Liver (tissue), 8 donors: ENCODE measurements at regions not wholly inside any gene's neighbourhood (a gene's known extent, or its start where the extent isn't known, plus 50 kb on each side); places are given as distances from the start of the nearest gene placed in this dataset.

Source experiments
- DNase-seq: peaks from one replicate; pipeline ENCODE4 v3.0.0-alpha.2; 2017; ENCODE audit warnings: low spot score
- H3K27ac ChIP-seq, 2 donors: one replicate each; pipeline ENCODE4 v1.7.0; 2013; ENCODE audit warnings: inconsistent platforms in 2 of 2, low read length in 2 of 2, control low read depth in 1 of 2, low read depth in 1 of 2, mild to moderate bottlenecking in 1 of 2
- H3K27me3 ChIP-seq, 4 donors: one replicate each; pipeline versions ENCODE4 v1.6.1 to v1.7.0; 2013; ENCODE audit warnings: low read length in 3 of 4, inconsistent platforms in 1 of 4, mild to moderate bottlenecking in 1 of 4, moderate library complexity in 1 of 4; ENCODE audit not compliant: control insufficient read depth in 4 of 4, insufficient read depth in 4 of 4
- H3K36me3 ChIP-seq, 4 donors: one replicate each; pipeline versions ENCODE4 v1.6.1 to v1.7.0; 2013; ENCODE audit warnings: low read length in 3 of 4, mild to moderate bottlenecking in 3 of 4, low read depth in 1 of 4, moderate library complexity in 1 of 4; ENCODE audit not compliant: control insufficient read depth in 4 of 4, insufficient read depth in 3 of 4
- H3K4me1 ChIP-seq, 4 donors: one replicate each; pipeline versions ENCODE4 v1.6.1 to v1.7.0; 2013; ENCODE audit warnings: low read length in 3 of 4, mild to moderate bottlenecking in 3 of 4, moderate library complexity in 1 of 4; ENCODE audit not compliant: control insufficient read depth in 4 of 4, insufficient read depth in 4 of 4
- H3K4me3 ChIP-seq, 3 donors: one replicate each; pipeline versions ENCODE4 v1.6.1 to v1.7.0; 2013; ENCODE audit warnings: low read length in 3 of 3, control low read depth in 1 of 3, low read depth in 1 of 3, mild to moderate bottlenecking in 1 of 3
- H3K9ac ChIP-seq, 2 donors: one replicate each; pipeline ENCODE4 v1.7.0; 2013; ENCODE audit warnings: low read length in 2 of 2, mild to moderate bottlenecking in 2 of 2, moderate library complexity in 2 of 2, control low read depth in 1 of 2, low read depth in 1 of 2
- H3K9me3 ChIP-seq, 4 donors: one replicate each; pipeline versions ENCODE4 v1.6.1 to v1.7.0; 2013; ENCODE audit warnings: low read length in 3 of 4; ENCODE audit not compliant: control insufficient read depth in 4 of 4
- EGR1 ChIP-seq, 2 donors: IDR thresholded peaks; 2 replicates each; pipeline ENCODE4 v1.6.1; 2016 to 2018; ENCODE audit warnings: antibody characterized with exemption in 2 of 2, low read depth in 2 of 2
- FOXA2 ChIP-seq: IDR thresholded peaks from 2 replicates; pipeline ENCODE4 v1.6.1; 2016; ENCODE audit warnings: antibody characterized with exemption
- GABPA ChIP-seq, 2 donors: IDR thresholded peaks in 1 of 2; conservative IDR thresholded peaks in 1 of 2; 2 replicates each; pipeline ENCODE4 v1.6.1; 2016; ENCODE audit warnings: antibody characterized with exemption in 2 of 2, mild to moderate bottlenecking in 1 of 2, moderate library complexity in 1 of 2
- HNF4A ChIP-seq, 2 donors: conservative IDR thresholded peaks; 2 replicates each; pipeline ENCODE4 v1.6.1; 2016; ENCODE audit warnings: antibody characterized with exemption in 2 of 2, mild to moderate bottlenecking in 2 of 2
- HNF4G ChIP-seq: IDR thresholded peaks from 2 replicates; pipeline ENCODE4 v1.6.1; 2016; ENCODE audit warnings: antibody characterized with exemption
- JUND ChIP-seq, 2 donors: IDR thresholded peaks; 2 replicates each; pipeline ENCODE4 v1.6.1; 2016; ENCODE audit warnings: antibody characterized with exemption in 2 of 2
- RXRA ChIP-seq, 2 donors: IDR thresholded peaks; 2 replicates each; pipeline ENCODE4 v1.6.1; 2017 to 2018; ENCODE audit warnings: antibody characterized with exemption in 2 of 2, mild to moderate bottlenecking in 1 of 2
- SP1 ChIP-seq: IDR thresholded peaks from 2 replicates; pipeline ENCODE4 v1.6.1; 2018; ENCODE audit warnings: antibody characterized with exemption, mild to moderate bottlenecking
- TAF1 ChIP-seq: conservative IDR thresholded peaks from 2 replicates; pipeline ENCODE4 v1.6.1; 2016; ENCODE audit warnings: antibody characterized with exemption, mild to moderate bottlenecking
- YY1 ChIP-seq: IDR thresholded peaks from 2 replicates; pipeline ENCODE4 v1.6.1; 2016; ENCODE audit warnings: antibody characterized with exemption, mild to moderate bottlenecking
- WGBS: extraction: QIAGEN DNeasy Blood & Tissue Kit; methylation state at CpG from one replicate; pipeline ENCODE4 v1.1.7; 2013; 5-methylcytosine and 5-hydroxymethylcytosine counted together
- TF ChIP-seq, protein P1 (sequence below): IDR thresholded peaks from 2 replicates; pipeline ENCODE4 v1.6.1; 2016; ENCODE audit warnings: antibody characterized with exemption
- TF ChIP-seq, protein P2 (sequence below): IDR thresholded peaks from 2 replicates; pipeline ENCODE4 v1.6.1; 2016; ENCODE audit warnings: antibody characterized with exemption, mild to moderate bottlenecking
- TF ChIP-seq, protein P3 (sequence below): IDR thresholded peaks from 2 replicates; pipeline ENCODE4 v1.6.1; 2016; ENCODE audit warnings: antibody characterized with exemption
- TF ChIP-seq, protein P4 (sequence below): fragments of 150-350 bp; IDR thresholded peaks from 2 replicates; pipeline ENCODE4 v1.5.1; 2017; ENCODE audit warnings: improper control_type of control experiment, low read depth, low read length; ENCODE audit not compliant: missing input control
- TF ChIP-seq, protein P5 (sequence below): IDR thresholded peaks from 2 replicates; pipeline ENCODE4 v1.6.1; 2016; ENCODE audit warnings: antibody characterized with exemption
- donor health status: healthy.
- donor health status: healthy.
- donor health status: healthy.
- donor health status: healthy.
- donor health status: healthy.

DNA sequence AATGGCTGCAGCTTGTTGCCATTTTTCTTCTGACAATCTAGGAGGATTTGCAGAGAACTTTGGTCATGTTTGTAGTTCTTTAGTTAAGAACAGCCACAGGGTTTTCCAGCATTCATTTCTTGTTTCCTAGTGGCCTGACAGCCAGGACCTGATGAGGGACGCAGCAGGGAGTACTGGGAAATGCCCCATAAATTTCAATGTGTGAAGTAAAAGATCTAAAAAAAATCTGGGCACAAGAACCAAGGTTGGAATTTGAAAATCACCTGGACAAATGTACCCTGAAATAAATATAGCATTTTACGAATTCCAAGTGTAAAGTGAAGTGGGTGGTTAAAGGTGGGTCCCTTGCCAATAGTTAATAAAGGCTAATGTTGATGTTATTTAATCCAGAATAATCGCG lies 195.0 kb downstream of the ZIC1 start:
- no peaks in the 10 kb centered on the region for H3K36me3 ChIP-seq
- peaks cover 0 to 3% (median 0%) of the 10 kb centered on the region in 4 donors for H3K9me3 ChIP-seq
- DNase-seq = no peak
- no peak overlapping the region for H3K27ac ChIP-seq
- H3K9ac ChIP-seq = no peak overlapping the region
- H3K4me1 ChIP-seq = no peaks in the 10 kb centered on the region
- H3K27me3 ChIP-seq = no peaks in the 10 kb centered on the region
- no peak overlapping the region for H3K4me3 ChIP-seq
- TF ChIP-seq, protein P1, sequence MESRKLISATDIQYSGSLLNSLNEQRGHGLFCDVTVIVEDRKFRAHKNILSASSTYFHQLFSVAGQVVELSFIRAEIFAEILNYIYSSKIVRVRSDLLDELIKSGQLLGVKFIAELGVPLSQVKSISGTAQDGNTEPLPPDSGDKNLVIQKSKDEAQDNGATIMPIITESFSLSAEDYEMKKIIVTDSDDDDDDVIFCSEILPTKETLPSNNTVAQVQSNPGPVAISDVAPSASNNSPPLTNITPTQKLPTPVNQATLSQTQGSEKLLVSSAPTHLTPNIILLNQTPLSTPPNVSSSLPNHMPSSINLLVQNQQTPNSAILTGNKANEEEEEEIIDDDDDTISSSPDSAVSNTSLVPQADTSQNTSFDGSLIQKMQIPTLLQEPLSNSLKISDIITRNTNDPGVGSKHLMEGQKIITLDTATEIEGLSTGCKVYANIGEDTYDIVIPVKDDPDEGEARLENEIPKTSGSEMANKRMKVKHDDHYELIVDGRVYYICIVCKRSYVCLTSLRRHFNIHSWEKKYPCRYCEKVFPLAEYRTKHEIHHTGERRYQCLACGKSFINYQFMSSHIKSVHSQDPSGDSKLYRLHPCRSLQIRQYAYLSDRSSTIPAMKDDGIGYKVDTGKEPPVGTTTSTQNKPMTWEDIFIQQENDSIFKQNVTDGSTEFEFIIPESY = no peak
- TF ChIP-seq, protein P2, sequence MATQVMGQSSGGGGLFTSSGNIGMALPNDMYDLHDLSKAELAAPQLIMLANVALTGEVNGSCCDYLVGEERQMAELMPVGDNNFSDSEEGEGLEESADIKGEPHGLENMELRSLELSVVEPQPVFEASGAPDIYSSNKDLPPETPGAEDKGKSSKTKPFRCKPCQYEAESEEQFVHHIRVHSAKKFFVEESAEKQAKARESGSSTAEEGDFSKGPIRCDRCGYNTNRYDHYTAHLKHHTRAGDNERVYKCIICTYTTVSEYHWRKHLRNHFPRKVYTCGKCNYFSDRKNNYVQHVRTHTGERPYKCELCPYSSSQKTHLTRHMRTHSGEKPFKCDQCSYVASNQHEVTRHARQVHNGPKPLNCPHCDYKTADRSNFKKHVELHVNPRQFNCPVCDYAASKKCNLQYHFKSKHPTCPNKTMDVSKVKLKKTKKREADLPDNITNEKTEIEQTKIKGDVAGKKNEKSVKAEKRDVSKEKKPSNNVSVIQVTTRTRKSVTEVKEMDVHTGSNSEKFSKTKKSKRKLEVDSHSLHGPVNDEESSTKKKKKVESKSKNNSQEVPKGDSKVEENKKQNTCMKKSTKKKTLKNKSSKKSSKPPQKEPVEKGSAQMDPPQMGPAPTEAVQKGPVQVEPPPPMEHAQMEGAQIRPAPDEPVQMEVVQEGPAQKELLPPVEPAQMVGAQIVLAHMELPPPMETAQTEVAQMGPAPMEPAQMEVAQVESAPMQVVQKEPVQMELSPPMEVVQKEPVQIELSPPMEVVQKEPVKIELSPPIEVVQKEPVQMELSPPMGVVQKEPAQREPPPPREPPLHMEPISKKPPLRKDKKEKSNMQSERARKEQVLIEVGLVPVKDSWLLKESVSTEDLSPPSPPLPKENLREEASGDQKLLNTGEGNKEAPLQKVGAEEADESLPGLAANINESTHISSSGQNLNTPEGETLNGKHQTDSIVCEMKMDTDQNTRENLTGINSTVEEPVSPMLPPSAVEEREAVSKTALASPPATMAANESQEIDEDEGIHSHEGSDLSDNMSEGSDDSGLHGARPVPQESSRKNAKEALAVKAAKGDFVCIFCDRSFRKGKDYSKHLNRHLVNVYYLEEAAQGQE = no peak
- TF ChIP-seq, protein P3, sequence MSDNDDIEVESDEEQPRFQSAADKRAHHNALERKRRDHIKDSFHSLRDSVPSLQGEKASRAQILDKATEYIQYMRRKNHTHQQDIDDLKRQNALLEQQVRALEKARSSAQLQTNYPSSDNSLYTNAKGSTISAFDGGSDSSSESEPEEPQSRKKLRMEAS = no peak
- WGBS = 73% methylated on average over 4 of the region's 4 CpGs

DNA sequence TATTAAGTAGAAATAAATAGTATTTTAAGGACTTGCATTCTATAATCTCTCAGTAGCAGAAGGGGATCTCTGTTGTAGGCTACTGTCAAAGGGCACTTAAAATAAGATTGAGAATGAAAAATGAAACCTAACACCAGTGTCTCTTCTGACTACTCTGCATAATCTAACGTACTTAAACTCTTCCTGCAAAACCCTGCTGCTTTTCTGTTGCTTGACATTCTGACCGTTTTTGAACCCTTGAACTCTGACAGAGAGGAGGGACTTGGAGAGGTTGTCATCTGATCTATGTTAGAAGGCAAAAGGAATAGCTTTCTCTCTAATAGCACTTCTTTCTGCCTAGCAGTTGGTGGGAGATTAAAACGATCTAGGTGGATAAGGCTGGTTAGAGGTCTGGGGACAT lies 204.6 kb downstream of the ZIC1 start:
- Histone ChIP-seq H3K4me1 (no peaks in the 10 kb centered on the region), H3K36me3 (no peaks in the 10 kb centered on the region), H3K9ac (no peak overlapping the region), H3K4me3 (no peak overlapping the region), H3K27ac (no peak overlapping the region), H3K9me3 (no peaks in the 10 kb centered on the region), H3K27me3 (no peaks in the 10 kb centered on the region)
- TF ChIP-seq YY1 = no peak
- TF ChIP-seq HNF4G = no peak
- no peak for TF ChIP-seq HNF4A (conservative IDR thresholded peaks at IDR 0.05)
- no peak for TF ChIP-seq JUND (IDR thresholded peaks at IDR 0.05)
- WGBS = 31% methylated on average over 3 of the region's 3 CpGs
- DNase-seq = no peak

DNA sequence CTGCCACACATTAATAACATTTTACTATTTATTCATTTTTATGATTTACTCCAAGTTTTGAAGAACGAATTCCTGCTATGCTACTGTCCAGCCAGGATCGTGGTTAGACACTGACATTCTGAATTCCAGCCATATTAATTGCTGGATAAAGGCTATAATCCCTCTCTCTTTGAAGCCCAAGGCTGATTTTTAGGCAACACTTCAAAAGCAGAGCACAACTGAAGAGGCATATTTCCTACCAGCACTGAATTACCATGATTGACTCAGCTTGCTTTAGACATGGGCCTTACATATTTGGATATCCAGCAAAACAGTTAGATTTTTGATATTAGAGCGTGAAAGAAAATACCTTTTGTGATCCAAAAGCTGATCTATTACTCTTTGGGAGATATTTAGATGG lies 205.0 kb downstream of the ZIC1 start:
- H3K27ac ChIP-seq = no peak overlapping the region
- WGBS = 77% methylated on average over 3 of the region's 3 CpGs
- no peak for DNase-seq
- H3K4me1 ChIP-seq = no peaks in the 10 kb centered on the region
- no peaks in the 10 kb centered on the region for H3K36me3 ChIP-seq
- H3K27me3 ChIP-seq = no peaks in the 10 kb centered on the region
- no peak overlapping the region for H3K4me3 ChIP-seq
- no peaks in the 10 kb centered on the region for H3K9me3 ChIP-seq
- H3K9ac ChIP-seq = no peak overlapping the region
- no peak for TF ChIP-seq RXRA (IDR thresholded peaks at IDR 0.05)
- no peak for TF ChIP-seq GABPA (IDR thresholded peaks at IDR 0.05 in 1 of 2, conservative IDR thresholded peaks at IDR 0.05 in 1 of 2)
- TF ChIP-seq, protein P2 = no peak
- no peak for TF ChIP-seq YY1
- TF ChIP-seq, protein P4, sequence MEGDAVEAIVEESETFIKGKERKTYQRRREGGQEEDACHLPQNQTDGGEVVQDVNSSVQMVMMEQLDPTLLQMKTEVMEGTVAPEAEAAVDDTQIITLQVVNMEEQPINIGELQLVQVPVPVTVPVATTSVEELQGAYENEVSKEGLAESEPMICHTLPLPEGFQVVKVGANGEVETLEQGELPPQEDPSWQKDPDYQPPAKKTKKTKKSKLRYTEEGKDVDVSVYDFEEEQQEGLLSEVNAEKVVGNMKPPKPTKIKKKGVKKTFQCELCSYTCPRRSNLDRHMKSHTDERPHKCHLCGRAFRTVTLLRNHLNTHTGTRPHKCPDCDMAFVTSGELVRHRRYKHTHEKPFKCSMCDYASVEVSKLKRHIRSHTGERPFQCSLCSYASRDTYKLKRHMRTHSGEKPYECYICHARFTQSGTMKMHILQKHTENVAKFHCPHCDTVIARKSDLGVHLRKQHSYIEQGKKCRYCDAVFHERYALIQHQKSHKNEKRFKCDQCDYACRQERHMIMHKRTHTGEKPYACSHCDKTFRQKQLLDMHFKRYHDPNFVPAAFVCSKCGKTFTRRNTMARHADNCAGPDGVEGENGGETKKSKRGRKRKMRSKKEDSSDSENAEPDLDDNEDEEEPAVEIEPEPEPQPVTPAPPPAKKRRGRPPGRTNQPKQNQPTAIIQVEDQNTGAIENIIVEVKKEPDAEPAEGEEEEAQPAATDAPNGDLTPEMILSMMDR = no peak
- TF ChIP-seq FOXA2 = no peak
- no peak for TF ChIP-seq TAF1
- TF ChIP-seq, protein P5, sequence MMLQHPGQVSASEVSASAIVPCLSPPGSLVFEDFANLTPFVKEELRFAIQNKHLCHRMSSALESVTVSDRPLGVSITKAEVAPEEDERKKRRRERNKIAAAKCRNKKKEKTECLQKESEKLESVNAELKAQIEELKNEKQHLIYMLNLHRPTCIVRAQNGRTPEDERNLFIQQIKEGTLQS = no peak
- no peak for TF ChIP-seq SP1
- TF ChIP-seq EGR1 (IDR thresholded peaks at IDR 0.05; ENCODE audit: low read depth in 2 of 2) = no peak
- TF ChIP-seq HNF4A (conservative IDR thresholded peaks at IDR 0.05) = no peak
